ENCODE measurements at regions not wholly inside any gene's neighbourhood (a gene's known extent, or its start where the extent isn't known, plus 50 kb on each side); places are given as distances from the start of the nearest gene placed in this dataset.

DNA sequence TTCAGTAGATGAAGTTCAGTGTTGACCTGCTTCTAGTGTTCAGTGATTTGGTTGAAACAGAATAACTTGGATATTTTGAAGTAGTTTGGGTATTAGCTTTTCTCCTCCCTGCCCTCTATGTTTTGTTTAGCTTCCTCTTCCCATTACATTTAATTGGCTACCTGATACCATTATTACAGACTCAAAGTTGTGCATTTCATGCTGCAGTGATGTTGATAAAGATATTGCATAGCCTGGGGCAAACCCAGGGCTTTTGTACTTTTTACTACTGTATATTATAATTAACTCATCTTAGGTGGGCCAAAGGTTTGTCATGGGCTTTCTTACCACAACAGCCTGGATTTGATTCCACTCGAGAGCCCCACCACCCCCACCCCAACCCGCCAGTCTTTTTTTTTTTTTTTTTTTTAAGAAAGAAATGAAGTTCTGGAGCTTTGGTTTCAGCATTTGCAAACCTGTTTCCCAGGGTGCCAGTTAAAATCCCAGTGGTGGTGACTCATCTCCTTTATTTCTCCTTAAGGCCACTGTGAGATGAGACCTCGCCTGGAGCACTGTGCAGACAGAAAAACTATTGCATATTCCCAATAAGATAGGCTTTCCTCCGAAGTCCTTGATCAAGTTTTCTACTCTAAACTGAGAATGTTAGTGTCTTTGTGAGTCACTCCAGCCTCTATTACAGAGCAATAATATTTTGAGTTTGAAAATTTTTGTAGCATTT, 393.7 kb upstream of the FANCL start:
- DNase-seq = no peak
- TF ChIP-seq POLR2A (IDR thresholded peaks at IDR 0.05) = no peak
- TF ChIP-seq, protein P1, sequence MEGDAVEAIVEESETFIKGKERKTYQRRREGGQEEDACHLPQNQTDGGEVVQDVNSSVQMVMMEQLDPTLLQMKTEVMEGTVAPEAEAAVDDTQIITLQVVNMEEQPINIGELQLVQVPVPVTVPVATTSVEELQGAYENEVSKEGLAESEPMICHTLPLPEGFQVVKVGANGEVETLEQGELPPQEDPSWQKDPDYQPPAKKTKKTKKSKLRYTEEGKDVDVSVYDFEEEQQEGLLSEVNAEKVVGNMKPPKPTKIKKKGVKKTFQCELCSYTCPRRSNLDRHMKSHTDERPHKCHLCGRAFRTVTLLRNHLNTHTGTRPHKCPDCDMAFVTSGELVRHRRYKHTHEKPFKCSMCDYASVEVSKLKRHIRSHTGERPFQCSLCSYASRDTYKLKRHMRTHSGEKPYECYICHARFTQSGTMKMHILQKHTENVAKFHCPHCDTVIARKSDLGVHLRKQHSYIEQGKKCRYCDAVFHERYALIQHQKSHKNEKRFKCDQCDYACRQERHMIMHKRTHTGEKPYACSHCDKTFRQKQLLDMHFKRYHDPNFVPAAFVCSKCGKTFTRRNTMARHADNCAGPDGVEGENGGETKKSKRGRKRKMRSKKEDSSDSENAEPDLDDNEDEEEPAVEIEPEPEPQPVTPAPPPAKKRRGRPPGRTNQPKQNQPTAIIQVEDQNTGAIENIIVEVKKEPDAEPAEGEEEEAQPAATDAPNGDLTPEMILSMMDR (IDR thresholded peaks at IDR 0.05) = no peak
- TF ChIP-seq EP300 (IDR thresholded peaks at IDR 0.05) = no peak
- 76 to 82% (median 77%) methylated on average over 4 of the region's 4 CpGs for WGBS, 3 donors
- H3K9me3 ChIP-seq = no peaks in the 10 kb centered on the region
- H3K4me1 ChIP-seq (ENCODE audit: insufficient read depth) = no peaks in the 10 kb centered on the region
- H3K27ac ChIP-seq = no peak overlapping the region
- intact Hi-C loops (cut with DNase I) = no loop called here
- no peak overlapping the region for H3K4me3 ChIP-seq
- H3K36me3 ChIP-seq = no peaks in the 10 kb centered on the region
- H3K27me3 ChIP-seq = no peaks in the 10 kb centered on the region

DNA sequence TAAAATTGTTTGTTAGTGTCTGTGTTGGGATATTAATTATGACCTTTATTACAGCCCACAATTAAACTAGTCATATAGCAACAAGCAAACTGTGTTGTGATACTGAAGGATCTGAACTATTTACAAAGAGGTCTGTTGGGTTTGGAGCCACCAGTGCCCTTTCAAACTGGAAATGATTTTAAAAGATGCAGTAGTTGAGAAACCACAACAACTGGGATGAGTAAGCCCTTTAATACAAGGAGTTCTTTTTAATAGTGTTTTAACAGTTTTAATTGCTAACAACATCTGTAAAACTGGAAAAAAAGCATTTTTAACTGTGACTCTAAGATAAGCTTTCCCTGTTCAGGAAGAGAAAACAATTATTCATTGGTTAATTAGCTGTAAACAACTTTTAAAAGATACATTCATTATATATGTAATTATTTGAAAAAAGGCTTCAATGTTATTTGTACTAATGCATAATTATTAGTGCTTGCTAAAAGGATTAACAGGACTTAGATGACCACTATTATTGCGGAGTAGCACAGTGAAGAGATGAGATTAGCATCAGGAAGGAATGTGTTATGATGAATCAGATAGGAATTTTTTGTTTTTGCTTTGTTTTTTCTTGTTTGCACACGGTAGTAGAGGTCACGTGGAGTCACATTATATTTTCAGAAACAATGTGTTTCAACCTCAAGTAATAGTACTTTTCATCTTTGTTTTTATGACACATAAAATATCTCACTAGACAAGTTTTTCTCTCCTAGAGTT, 392.7 kb upstream of the FANCL start:
- H3K27me3 ChIP-seq = no peaks in the 10 kb centered on the region
- H3K36me3 ChIP-seq = no peaks in the 10 kb centered on the region

DNA sequence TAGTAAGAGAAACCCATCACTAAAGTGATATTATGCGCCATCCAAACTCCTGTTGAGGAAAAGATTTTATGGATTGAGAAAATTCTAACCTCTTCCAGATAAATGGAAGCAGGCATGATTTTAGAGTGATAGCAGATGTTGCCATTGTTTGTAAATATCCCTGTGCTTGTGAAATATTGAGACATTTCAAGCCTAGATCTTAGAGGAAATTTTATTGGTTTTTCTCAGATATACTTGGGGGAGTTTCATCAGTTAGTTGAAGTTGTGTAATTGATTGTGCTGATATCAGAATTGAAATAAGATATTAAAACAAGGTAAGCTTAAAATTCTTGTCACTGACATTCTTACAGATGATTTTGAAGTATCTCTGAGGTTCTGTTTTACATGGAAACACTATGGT, 390.9 kb upstream of the FANCL start:
- H3K36me3 ChIP-seq = no peaks in the 10 kb centered on the region
- no peaks in the 10 kb centered on the region for H3K9me3 ChIP-seq
- no peaks in the 10 kb centered on the region for H3K27me3 ChIP-seq
- no peak overlapping the region for H3K27ac ChIP-seq
- DNase-seq = no peak
- no peak overlapping the region for H3K4me3 ChIP-seq
- 88 to 94% (median 89%) methylated on average over 1 of the region's 1 CpG for WGBS, 3 donors
- intact Hi-C loops (cut with DNase I) = no loop called here
- H3K4me1 ChIP-seq (ENCODE audit: insufficient read depth) = no peaks in the 10 kb centered on the region
- TF ChIP-seq POLR2A (IDR thresholded peaks at IDR 0.05) (no peak), EP300 (IDR thresholded peaks at IDR 0.05) (no peak)
- TF ChIP-seq, protein P1 (IDR thresholded peaks at IDR 0.05) = no peak

More for the DNA sequence above, 392.7 kb upstream of the FANCL start:
- intact Hi-C loops (cut with DNase I) = no loop called here
- no peak for DNase-seq
- Histone ChIP-seq H3K27ac (no peak overlapping the region), H3K4me1 (ENCODE audit: insufficient read depth) (no peaks in the 10 kb centered on the region), H3K9me3 (no peaks in the 10 kb centered on the region), H3K4me3 (no peak overlapping the region)
- TF ChIP-seq POLR2A (IDR thresholded peaks at IDR 0.05) (no peak), EP300 (IDR thresholded peaks at IDR 0.05) (no peak)
- TF ChIP-seq, protein P1 (IDR thresholded peaks at IDR 0.05) = no peak
- WGBS, 3 donors = 32 to 47% (median 44%) methylated on average over 3 of the region's 3 CpGs

DNA sequence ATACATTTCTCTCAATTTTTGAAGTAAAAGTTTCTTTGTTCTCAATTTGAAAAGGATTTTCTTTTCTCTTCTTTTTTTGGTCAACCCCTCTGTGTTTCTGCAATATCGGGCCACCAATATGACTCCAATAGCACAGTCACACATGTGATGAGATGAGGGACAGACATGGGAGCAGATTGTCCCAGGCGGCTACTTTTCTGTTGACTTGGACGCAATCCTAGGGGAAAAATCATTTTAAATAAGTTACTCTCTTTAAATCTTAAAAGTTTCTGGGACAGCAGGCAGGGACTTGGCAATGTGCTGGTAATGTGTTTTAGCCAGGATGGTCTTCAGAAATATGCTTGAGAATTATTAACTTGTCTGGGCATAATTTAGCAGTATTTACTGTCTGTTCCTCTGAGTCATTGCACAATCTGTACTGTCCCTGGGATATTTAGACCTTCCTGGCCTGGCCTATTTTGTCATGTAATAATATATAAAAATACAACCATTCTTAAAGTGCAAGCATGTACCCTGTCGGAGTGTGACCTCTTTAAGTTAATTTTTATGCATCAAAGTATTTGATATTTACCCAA, 388.5 kb upstream of the FANCL start:
- Histone ChIP-seq H3K4me1 (ENCODE audit: insufficient read depth) (no peaks in the 10 kb centered on the region), H3K27ac (no peak overlapping the region), H3K9me3 (no peaks in the 10 kb centered on the region), H3K36me3 (no peaks in the 10 kb centered on the region), H3K27me3 (no peaks in the 10 kb centered on the region), H3K4me3 (no peak overlapping the region)
- no peak for TF ChIP-seq EP300 (IDR thresholded peaks at IDR 0.05)
- TF ChIP-seq POLR2A (IDR thresholded peaks at IDR 0.05) = no peak
- TF ChIP-seq, protein P1 (IDR thresholded peaks at IDR 0.05) = no peak
- WGBS, 3 donors = 88 to 94% (median 93%) methylated on average over 4 of the region's 4 CpGs
- no peak for DNase-seq
- intact Hi-C loops (cut with DNase I) = no loop called here
